NCI-H82 treated with DMSO at 0.1 percent for 48 hours (cell line): ENCODE measurements at regions not wholly inside any gene's neighbourhood (a gene's known extent, or its start where the extent isn't known, plus 50 kb on each side); places are given as distances from the start of the nearest gene placed in this dataset.
"Not testable (repeated sequence)": the region's sequence is repeated elsewhere in the genome, so short reads cannot be mapped to it uniquely, and the experiment has no call there.

Source experiments
- DNase-seq: peaks from one replicate; lab custom pipeline; 2025; ENCODE audit not compliant: unreplicated experiment; lab: John Stamatoyannopoulos, UW

- DNase-seq = no peak
Observed at GRCh38 chr11:116345575-116345974, 427.2 kb downstream of the BUD13 start.

- DNase-seq = no peak
Observed at GRCh38 chr11:116344601-116345000, 428.2 kb downstream of the BUD13 start.

GRCh38 chr11:116343270-116343669 is 429.5 kb downstream of the BUD13 start:
- no peak for DNase-seq

- no peak for DNase-seq
Observed at GRCh38 chr11:116342148-116342547, 430.6 kb downstream of the BUD13 start.

GRCh38 chr11:116339306-116340098 is 433.3 kb downstream of the BUD13 start:
- no peak for DNase-seq

GRCh38 chr11:116338500-116338899 is 434.3 kb downstream of the BUD13 start:
- DNase-seq = not testable (repeated sequence)

- DNase-seq = peak; percentile 43
Observed at GRCh38 chr11:116336540-116336939, 436.2 kb downstream of the BUD13 start.

- DNase-seq = no peak
Observed at GRCh38 chr11:116335891-116336290, 436.9 kb downstream of the BUD13 start.

GRCh38 chr11:116335078-116335477 is 437.7 kb downstream of the BUD13 start:
- DNase-seq = no peak

GRCh38 chr11:116334596-116334995 is 438.2 kb downstream of the BUD13 start:
- no peak for DNase-seq

- no peak for DNase-seq
Observed at GRCh38 chr11:116333001-116333535, 439.7 kb downstream of the BUD13 start.

- no peak for DNase-seq
Observed at GRCh38 chr11:116332391-116332790, 440.4 kb downstream of the BUD13 start.

- DNase-seq = no peak
Observed at GRCh38 chr11:116331381-116331780, 441.4 kb downstream of the BUD13 start.

GRCh38 chr11:116330439-116331185 is 442.2 kb downstream of the BUD13 start:
- no peak for DNase-seq

- DNase-seq = no peak
Observed at GRCh38 chr11:116329354-116330090, 443.3 kb downstream of the BUD13 start.

- no peak for DNase-seq
Observed at GRCh38 chr11:116328851-116329250, 443.9 kb downstream of the BUD13 start.

GRCh38 chr11:116328391-116328790 is 444.4 kb downstream of the BUD13 start:
- no peak for DNase-seq

GRCh38 chr11:116326146-116326545 is 446.6 kb downstream of the BUD13 start:
- no peak for DNase-seq

GRCh38 chr11:116325247-116325646 is 447.5 kb downstream of the BUD13 start:
- DNase-seq = no peak

GRCh38 chr11:116324077-116324476 is 448.7 kb downstream of the BUD13 start:
- not testable (repeated sequence) for DNase-seq

GRCh38 chr11:116317212-116317611 is 455.6 kb downstream of the BUD13 start:
- DNase-seq = no peak
